Activated naive CD4-positive, alpha-beta T cell treated with anti-CD3 and anti-CD28 coated beads, Interleukin-2, amount 10 ng/mL, durations not matched to agents 7 days and 5 days (primary cell): ENCODE measurements at regions not wholly inside any gene's neighbourhood (a gene's known extent, or its start where the extent isn't known, plus 50 kb on each side); places are given as distances from the start of the nearest gene placed in this dataset.
"Not testable (repeated sequence)": the region's sequence is repeated elsewhere in the genome, so short reads cannot be mapped to it uniquely, and the experiment has no call there.

Source experiments
- CTCF ChIA-PET: fragments of 350-600 bp; sonication (Branson Sonifier 250); formaldehyde crosslinking; loops from one replicate; lab custom pipeline; 2021; ENCODE audit warnings: antibody characterized with exemption; lab: Charles Lee
- DNase-seq: peaks from one replicate; pipeline ENCODE4 v3.0.0-alpha.2; 2020
- H3K27ac Mint-ChIP-seq: one replicate; pipeline ENCODE4 v1.8.0; 2021; ENCODE audit warnings: mild to moderate bottlenecking, moderate library complexity, mixed read lengths
- H3K27me3 Mint-ChIP-seq: one replicate; pipeline ENCODE4 v1.8.0; 2021; ENCODE audit warnings: mild to moderate bottlenecking, mixed read lengths
- H3K36me3 Mint-ChIP-seq: one replicate; pipeline ENCODE4 v1.8.0; 2021; ENCODE audit warnings: mixed read lengths
- H3K4me1 Mint-ChIP-seq: one replicate; pipeline ENCODE4 v1.8.0; 2021; ENCODE audit warnings: mixed read lengths
- H3K4me3 Mint-ChIP-seq: one replicate; pipeline ENCODE4 v1.8.0; 2021; ENCODE audit warnings: mild to moderate bottlenecking, moderate library complexity, mixed read lengths
- H3K9me3 Mint-ChIP-seq: one replicate; pipeline ENCODE4 v1.8.0; 2021; ENCODE audit warnings: mixed read lengths

DNA sequence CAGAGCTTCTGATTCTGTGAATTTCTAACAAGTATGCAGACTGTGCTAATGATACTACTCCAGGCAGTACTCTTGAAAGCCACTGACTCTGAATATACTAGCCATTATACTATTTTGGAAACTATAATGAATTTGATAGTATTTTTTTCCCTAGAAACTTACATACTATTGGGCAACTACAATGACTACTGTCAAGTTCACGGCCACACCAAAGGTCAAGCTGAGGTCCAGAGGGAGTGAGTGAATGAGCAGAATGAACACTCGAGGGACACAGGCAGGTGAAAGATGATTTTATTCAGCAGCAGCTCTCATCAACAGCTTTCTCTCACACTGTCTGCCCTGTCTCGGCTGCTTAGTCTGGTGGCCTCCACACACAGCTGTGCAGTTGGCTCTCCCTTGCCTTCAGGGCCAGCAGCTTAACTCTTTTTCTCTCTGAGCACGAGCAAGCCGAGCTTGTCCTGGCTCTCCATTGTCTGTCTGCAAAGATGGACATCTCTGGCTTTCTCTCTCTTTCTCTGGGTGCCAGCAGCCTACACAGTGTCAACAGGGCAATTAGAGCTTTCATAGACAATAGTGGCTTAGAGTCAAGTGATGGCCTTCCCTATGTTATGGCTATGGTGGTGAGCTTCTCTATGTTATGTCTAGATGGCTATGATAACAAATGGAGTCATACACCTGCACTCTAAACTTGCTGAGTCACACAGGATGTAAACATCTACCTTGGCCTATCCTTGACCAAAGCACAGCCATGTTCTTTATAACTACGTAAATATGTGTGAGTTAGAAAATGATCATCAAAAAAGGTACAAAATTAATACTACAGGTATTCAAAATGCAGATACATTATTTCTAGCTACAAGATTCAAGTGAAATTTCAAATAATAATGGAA, 362.4 kb downstream of the CGGBP1 start:
- no peak overlapping the region for H3K27ac Mint-ChIP-seq
- CTCF ChIA-PET, result no interaction called here
- no peaks in the 10 kb centered on the region for H3K9me3 Mint-ChIP-seq

DNA sequence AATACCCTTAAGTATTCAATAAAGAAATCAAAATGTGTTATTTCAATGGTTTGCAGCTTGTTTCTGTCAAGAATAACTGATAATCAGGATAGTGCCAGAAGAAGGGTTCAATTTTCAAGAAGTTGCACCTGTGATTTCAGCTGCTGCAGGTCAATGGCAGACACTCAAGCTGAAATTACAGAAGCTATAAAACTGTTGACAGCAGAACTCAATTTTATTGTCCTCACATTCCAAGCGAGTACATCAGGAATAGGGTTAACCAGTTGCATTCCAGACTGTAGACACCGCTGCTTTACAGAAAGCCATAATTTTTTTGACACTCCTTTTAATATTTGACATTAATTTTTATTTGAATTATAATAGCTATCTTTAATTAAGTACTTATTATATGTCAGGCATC, 364.1 kb downstream of the CGGBP1 start:
- Mint-ChIP-seq H3K4me3 (no peak overlapping the region), H3K36me3 (no peaks in the 10 kb centered on the region), H3K9me3 (no peaks in the 10 kb centered on the region), H3K27ac (no peak overlapping the region), H3K4me1 (no peaks in the 10 kb centered on the region), H3K27me3 (no peaks in the 10 kb centered on the region)
- CTCF ChIA-PET, result interaction anchor here (0.7 kb wide), 1 partner anchor 17 kb away, joined by 3 read pairs; no protein-coding TSS in a partner anchor
- DNase-seq, result no peak

More for the DNA sequence above, 362.4 kb downstream of the CGGBP1 start:
- Mint-ChIP-seq H3K36me3 (no peaks in the 10 kb centered on the region), H3K27me3 (no peaks in the 10 kb centered on the region), H3K4me3 (no peak overlapping the region), H3K4me1 (no peaks in the 10 kb centered on the region)
- DNase-seq, result no peak

DNA sequence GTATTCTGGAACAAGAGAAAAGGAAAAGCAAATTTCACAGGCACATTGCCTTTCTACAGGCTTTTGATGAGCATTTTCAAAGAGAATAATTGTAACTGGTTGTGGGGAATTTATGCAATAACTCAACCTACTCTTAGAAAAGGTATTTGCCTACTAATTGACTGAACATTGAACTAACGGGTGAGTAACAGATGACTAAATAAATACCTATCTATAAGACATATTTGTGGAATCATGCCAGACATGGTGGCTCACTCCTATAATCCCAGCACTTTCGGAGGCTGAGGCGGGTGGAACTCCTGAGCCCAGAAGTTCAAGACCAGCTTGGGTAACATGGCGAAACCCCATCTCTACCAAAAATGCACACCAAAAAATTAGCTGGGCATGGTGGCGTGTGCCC, 367.7 kb downstream of the CGGBP1 start:
- no peak overlapping the region for H3K27ac Mint-ChIP-seq
- no peak overlapping the region for H3K4me3 Mint-ChIP-seq
- no peaks in the 10 kb centered on the region for H3K36me3 Mint-ChIP-seq
- H3K9me3 Mint-ChIP-seq, result no peaks in the 10 kb centered on the region
- H3K4me1 Mint-ChIP-seq, result no peaks in the 10 kb centered on the region
- H3K27me3 Mint-ChIP-seq, result no peaks in the 10 kb centered on the region
- DNase-seq, result no peak
- CTCF ChIA-PET, result no interaction called here

DNA sequence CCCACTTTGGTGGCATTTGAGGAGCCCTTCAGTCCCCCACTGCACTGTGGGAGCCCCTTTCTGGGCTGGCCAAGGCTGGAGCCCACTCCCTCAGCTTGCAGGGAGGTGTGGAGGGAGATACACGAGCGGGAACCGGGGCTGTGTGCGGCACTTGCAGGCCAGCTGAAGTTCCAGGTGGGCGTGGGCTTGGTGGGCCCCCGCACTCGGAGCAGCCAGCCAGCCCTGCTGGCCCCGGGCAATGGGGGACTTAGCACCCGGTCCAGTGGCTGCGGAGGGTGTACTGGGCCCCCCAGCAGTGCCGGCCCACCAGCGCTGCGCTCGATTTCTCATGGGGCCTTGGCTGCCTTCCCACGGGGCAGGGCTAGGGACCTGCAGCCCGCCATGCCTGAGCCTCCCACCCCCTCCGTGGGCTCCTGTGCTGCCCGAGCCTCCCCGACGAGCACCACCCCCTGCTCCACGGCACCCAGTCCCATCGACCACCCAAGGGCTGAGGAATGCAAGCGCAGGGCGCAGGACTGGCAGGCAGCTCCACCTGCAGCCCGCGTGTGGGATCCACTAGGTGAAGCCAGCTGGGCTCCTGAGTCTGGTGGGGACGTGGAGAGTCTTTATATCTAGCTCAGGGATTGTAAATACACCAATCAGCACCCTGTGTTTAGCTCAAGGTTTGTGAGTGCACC, 379.7 kb downstream of the CGGBP1 start:
- DNase-seq, H3K4me1 Mint-ChIP-seq, H3K9me3 Mint-ChIP-seq, H3K4me3 Mint-ChIP-seq, H3K36me3 Mint-ChIP-seq, CTCF ChIA-PET, H3K27ac Mint-ChIP-seq, H3K27me3 Mint-ChIP-seq: not testable (repeated sequence)

DNA sequence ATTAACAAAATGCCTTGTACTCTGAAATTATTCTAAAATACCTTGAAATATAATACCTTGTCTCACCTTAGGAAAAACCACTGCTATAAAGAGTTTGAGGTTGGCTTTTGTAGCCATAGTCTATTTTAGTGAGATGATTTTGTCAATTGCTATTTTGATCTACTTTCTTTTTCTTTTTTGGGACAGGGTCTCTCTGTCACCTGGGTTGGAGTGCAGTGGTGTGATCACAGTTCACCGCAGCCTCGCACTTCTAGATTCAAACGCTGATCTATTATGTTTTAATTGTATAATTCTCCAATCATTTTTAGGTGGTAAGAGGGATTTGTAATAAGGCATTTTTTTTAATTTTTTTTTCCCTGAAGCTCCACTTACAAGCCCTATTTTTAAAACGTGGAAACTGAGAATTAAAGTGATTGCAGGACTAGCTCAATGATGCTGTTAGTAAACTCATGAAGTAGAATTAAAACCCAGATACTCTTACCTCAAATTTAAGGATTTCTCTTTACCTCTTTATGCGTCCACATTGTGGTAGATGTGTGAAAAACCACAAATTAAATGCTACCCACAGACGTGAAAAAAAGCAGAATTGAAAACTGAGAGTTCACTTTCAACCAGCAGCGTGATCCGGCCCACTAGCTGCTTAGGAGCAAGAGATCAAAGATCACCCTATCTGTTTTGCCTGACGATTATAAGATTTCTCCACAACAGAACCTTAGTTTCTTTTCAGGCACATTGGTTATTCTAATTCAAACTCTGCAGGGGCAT, 384.2 kb downstream of the CGGBP1 start:
- Mint-ChIP-seq H3K27ac (no peak overlapping the region), H3K4me3 (no peak overlapping the region), H3K27me3 (no peaks in the 10 kb centered on the region), H3K4me1 (no peaks in the 10 kb centered on the region), H3K36me3 (no peaks in the 10 kb centered on the region), H3K9me3 (no peaks in the 10 kb centered on the region)
- DNase-seq, result no peak
- CTCF ChIA-PET, result no interaction called here

DNA sequence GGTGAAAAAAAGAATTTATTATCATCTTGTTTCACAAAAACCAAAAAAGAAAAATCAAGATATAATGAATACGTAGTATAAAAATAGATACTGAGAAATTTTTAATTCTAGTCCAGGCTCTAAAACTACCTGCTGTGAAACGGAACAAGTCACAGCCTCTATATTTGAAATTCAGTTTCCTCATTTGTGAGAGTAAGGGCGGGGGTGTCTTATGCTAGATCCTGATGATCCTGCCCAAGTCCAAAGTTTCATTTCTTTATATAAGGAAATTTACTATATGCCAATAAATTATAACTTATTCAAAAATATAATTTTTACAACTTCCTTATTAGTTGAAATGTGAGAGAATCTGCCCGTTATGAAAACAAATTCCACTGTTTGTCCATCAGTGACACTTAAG, 385.7 kb downstream of the CGGBP1 start:
- H3K27ac Mint-ChIP-seq, result no peak overlapping the region
- no peak overlapping the region for H3K4me3 Mint-ChIP-seq
- DNase-seq, result no peak
- H3K4me1 Mint-ChIP-seq, result no peaks in the 10 kb centered on the region
- H3K9me3 Mint-ChIP-seq, result no peaks in the 10 kb centered on the region
- H3K27me3 Mint-ChIP-seq, result no peaks in the 10 kb centered on the region
- CTCF ChIA-PET, result no interaction called here
- H3K36me3 Mint-ChIP-seq, result no peaks in the 10 kb centered on the region

DNA sequence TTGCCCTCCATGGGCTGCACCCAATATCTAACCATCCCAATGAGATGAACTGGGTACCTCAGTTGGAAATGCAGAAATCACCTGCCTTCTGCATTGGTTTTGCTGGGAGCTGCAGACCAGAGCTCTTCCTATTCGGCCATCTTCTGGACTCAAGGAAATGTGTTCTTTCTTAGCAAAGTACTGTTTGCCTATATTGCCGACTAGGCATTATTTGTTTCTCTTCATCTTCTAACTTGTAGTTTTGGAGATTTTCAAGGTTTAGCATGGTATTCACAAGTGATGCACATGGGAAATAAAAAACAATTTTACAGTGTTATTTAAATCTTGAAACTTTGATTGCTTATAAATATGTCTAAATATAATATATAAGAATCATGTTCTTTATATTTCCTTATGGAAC, 377.8 kb upstream of the POU1F1 start:
- no peaks in the 10 kb centered on the region for H3K4me1 Mint-ChIP-seq
- no peak overlapping the region for H3K4me3 Mint-ChIP-seq
- DNase-seq, result no peak
- H3K27ac Mint-ChIP-seq, result no peak overlapping the region
- CTCF ChIA-PET, result no interaction called here
- H3K27me3 Mint-ChIP-seq, result no peaks in the 10 kb centered on the region
- H3K36me3 Mint-ChIP-seq, result no peaks in the 10 kb centered on the region
- no peaks in the 10 kb centered on the region for H3K9me3 Mint-ChIP-seq

DNA sequence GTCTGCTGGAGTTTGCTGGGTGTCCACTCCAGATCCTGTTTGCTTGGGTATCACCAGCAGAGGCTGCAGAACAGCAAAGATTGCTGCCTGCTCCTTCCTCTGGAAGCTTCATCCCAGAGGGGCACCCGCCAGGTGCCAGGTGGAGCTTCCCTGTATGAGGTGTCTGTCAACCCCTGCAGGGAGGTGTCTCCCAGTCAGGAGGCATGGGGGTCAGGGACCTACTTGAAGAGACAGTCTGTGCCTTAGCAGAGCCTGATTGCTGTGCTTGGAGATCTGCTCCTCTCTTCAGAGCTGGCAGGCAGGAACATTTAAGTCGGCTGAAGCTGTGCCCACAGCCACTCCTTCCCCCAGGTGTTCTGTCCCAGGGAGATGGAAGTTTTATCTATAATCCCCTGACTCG, 376.8 kb upstream of the POU1F1 start:
- H3K27me3 Mint-ChIP-seq, H3K9me3 Mint-ChIP-seq, H3K27ac Mint-ChIP-seq, H3K4me1 Mint-ChIP-seq, CTCF ChIA-PET, H3K36me3 Mint-ChIP-seq, H3K4me3 Mint-ChIP-seq, DNase-seq: not testable (repeated sequence)

DNA sequence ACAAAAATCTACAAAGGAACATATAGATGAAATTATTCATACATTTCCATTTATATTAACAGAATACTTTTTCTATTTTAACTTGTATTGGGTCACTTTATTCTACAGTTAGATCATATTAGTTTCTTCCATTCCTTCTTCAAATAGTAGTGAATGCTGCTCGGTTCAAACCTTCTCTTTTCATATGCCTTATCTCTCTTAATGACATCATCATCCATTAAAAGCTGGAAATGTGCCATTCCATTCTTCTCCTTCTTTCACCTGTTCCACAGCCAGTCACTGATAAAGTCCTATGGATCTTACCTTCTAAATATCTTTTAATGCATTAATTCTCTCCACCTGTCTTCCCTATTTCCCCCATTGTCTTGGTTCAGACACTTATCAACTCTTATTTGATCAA, 358.0 kb upstream of the POU1F1 start:
- Mint-ChIP-seq H3K4me1 (no peaks in the 10 kb centered on the region), H3K27me3 (no peaks in the 10 kb centered on the region), H3K9me3 (no peaks in the 10 kb centered on the region), H3K36me3 (no peaks in the 10 kb centered on the region), H3K27ac (no peak overlapping the region), H3K4me3 (no peak overlapping the region)
- DNase-seq, result no peak
- CTCF ChIA-PET, result no interaction called here

DNA sequence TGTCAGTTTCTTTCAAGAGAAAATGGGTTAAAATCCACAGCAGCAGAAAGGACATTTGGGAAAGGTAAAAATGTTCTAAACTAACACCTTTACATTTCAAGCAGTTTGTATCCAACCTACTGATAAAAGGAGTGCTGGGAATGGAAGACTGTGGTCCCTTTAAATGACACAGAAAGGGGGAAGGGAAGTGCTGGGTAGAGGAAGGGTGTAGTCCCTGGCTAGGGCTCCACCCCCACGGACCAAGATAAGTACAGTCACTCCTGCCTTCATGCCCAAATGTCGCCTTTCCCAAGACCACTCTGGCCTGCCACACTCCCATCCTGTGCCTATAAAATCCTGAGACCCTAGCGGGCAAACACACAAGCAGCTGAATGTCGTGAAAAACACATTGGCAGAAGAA, 350.9 kb upstream of the POU1F1 start:
- Mint-ChIP-seq H3K4me3 (no peak overlapping the region), H3K36me3 (no peaks in the 10 kb centered on the region), H3K27ac (no peak overlapping the region)

DNA sequence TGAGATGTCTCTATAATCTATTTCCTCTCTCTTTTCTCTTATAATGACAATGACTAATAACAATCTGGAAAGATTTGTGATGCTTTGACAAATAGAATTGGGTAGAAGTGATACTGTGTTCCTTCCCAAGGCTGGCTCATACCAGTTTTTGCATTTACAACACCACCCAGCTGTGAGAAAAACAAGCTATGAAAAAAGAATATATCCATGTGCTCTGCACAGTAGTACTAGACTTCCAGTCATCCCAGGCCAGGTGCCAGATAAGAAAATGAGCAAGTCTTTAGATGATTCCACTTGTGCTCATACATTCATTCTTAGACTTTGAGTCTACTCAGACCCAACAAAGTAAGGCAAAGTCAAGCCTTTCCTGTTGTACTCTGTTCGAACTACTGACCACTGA, 350.2 kb upstream of the POU1F1 start:
- no peak overlapping the region for H3K4me3 Mint-ChIP-seq

More for the DNA sequence above, 350.9 kb upstream of the POU1F1 start:
- no peak for DNase-seq
- Mint-ChIP-seq H3K27me3 (no peaks in the 10 kb centered on the region), H3K9me3 (peaks cover 2% of the 10 kb centered on the region), H3K4me1 (no peaks in the 10 kb centered on the region)
- CTCF ChIA-PET, result no interaction called here

DNA sequence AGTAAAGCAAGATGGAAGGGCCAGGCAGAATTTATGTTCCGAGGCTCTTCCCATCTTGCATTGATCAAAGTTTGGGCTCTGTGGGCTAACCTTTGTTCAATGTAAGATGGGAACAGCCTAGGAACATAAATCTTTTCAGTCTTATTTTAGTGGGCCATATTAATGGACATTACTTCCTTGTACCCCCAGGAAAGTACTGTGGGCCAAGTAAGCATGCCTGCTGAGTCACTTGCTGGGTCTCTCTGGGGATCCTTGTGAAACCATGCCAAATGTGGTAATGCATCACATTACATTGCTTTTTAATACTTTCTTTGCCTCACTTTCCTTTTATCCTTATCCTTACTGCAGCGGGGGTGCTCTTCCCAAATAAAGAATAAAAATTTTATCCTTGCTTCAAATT, 349.5 kb upstream of the POU1F1 start:
- no peak overlapping the region for H3K4me3 Mint-ChIP-seq
- H3K9me3 Mint-ChIP-seq, result peaks cover 2% of the 10 kb centered on the region
- H3K27ac Mint-ChIP-seq, result no peak overlapping the region
- DNase-seq, result no peak
- H3K36me3 Mint-ChIP-seq, result no peaks in the 10 kb centered on the region
- no peaks in the 10 kb centered on the region for H3K4me1 Mint-ChIP-seq
- no peaks in the 10 kb centered on the region for H3K27me3 Mint-ChIP-seq
- CTCF ChIA-PET, result no interaction called here

More for the DNA sequence above, 350.2 kb upstream of the POU1F1 start:
- Mint-ChIP-seq H3K4me1 (no peaks in the 10 kb centered on the region), H3K36me3 (no peaks in the 10 kb centered on the region), H3K9me3 (peaks cover 2% of the 10 kb centered on the region), H3K27ac (no peak overlapping the region), H3K27me3 (no peaks in the 10 kb centered on the region)
- CTCF ChIA-PET, result no interaction called here
- DNase-seq, result no peak

DNA sequence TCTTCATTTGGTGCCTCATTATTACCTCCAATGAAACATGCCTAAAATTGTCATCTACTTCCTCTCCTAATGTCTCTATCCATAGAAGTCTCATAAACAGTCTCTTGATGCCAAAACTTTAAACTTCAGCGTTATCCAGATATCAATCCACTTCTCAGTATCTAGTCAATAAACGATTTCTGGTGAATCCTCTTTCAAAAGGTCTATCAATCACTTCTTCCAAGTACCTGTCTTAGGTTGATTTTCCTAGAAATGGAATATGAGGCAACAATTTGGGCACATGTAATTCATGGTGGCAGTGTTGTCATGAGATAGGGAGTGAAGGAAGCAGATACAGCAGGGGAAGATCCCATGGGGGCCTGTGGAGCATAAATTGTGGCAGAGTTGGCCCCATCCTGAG, 348.5 kb upstream of the POU1F1 start:
- H3K27ac Mint-ChIP-seq, result no peak overlapping the region
- H3K4me3 Mint-ChIP-seq, result no peak overlapping the region
- H3K4me1 Mint-ChIP-seq, result no peaks in the 10 kb centered on the region
- H3K36me3 Mint-ChIP-seq, result no peaks in the 10 kb centered on the region
- no peak for DNase-seq
- no peaks in the 10 kb centered on the region for H3K27me3 Mint-ChIP-seq
- peaks cover 2% of the 10 kb centered on the region for H3K9me3 Mint-ChIP-seq
- CTCF ChIA-PET, result no interaction called here

DNA sequence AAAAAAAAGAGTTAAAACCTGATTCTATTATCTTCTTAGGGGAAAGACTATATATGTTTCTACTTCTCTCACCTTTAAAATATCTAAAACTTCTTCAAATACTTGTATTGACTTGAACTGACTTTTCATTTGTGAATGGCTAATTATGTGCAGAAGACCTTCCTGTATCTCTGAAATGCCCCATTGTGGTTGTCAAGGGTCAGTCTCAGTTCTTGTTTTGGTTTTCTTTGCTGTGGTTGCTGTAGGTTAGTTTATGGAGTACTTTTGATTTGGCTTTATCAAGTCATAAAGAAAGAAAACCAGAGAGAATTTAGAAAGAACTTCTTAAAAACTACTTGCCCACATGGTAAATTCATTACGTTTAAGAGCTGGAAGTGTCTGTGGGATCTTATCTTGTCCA, 345.3 kb upstream of the POU1F1 start:
- Mint-ChIP-seq H3K27ac (no peak overlapping the region), H3K36me3 (no peaks in the 10 kb centered on the region), H3K4me1 (no peaks in the 10 kb centered on the region), H3K9me3 (peaks cover 3% of the 10 kb centered on the region), H3K27me3 (no peaks in the 10 kb centered on the region), H3K4me3 (no peak overlapping the region)
- CTCF ChIA-PET, result no interaction called here
- no peak for DNase-seq
